WTC11 (cell line): ENCODE measurements at regions not wholly inside any gene's neighbourhood (a gene's known extent, or its start where the extent isn't known, plus 50 kb on each side); places are given as distances from the start of the nearest gene placed in this dataset.

Source experiments
- ATAC-seq: fragments of 200-7000 bp; cut with Tn5 transposase; 2 replicates; pipeline ENCODE4 v1.10.0; 2021; ENCODE audit warnings: mild to moderate bottlenecking, moderate library complexity
- CTCF ChIA-PET: fragments of 300-600 bp; sonication (Branson Sonifier 250); formaldehyde crosslinking; loops from one replicate; lab custom pipeline; 2021; ENCODE audit warnings: antibody characterized with exemption; lab: Charles Lee
- POLR2A ChIA-PET: fragments of 350-600 bp; sonication (Branson Sonifier 250); formaldehyde crosslinking; loops from one replicate; lab custom pipeline; 2021; ENCODE audit warnings: antibody characterized with exemption; lab: Charles Lee
- DNase-seq: peaks from one replicate; pipeline ENCODE4 v3.0.0; 2021; ENCODE audit warnings: low spot score
- H3K27ac Mint-ChIP-seq: 2 replicates; pipeline ENCODE4 v1.8.0; 2021; ENCODE audit warnings: mixed read lengths
- H3K27me3 Mint-ChIP-seq: 2 replicates; pipeline ENCODE4 v1.8.0; 2021; ENCODE audit warnings: low read depth, mild to moderate bottlenecking, moderate library complexity, mixed read lengths
- H3K36me3 Mint-ChIP-seq: 2 replicates; pipeline ENCODE4 v1.8.0; 2021; ENCODE audit warnings: mixed read lengths
- H3K4me1 Mint-ChIP-seq: 2 replicates; pipeline ENCODE4 v1.8.0; 2022; ENCODE audit warnings: mixed read lengths
- H3K4me3 Mint-ChIP-seq: 2 replicates; pipeline ENCODE4 v1.8.0; 2021; ENCODE audit warnings: mild to moderate bottlenecking, moderate library complexity, mixed read lengths
- H3K9me3 Mint-ChIP-seq: 2 replicates; pipeline ENCODE4 v1.8.0; 2021; ENCODE audit warnings: mixed read lengths
- ATF1 ChIP-seq: sonication (generic); formaldehyde crosslinking; IDR thresholded peaks from 2 replicates; pipeline ENCODE4 v1.8.1; 2023; ENCODE audit warnings: mild to moderate bottlenecking, moderate library complexity, missing genetic modification reagents
- CREB1 ChIP-seq: sonication (generic); formaldehyde crosslinking; IDR thresholded peaks from 2 replicates; pipeline ENCODE4 v1.8.0; 2023; ENCODE audit warnings: mild to moderate bottlenecking, missing genetic modification reagents
- E2F5 ChIP-seq: sonication (generic); formaldehyde crosslinking; IDR thresholded peaks from 2 replicates; pipeline ENCODE4 v1.8.1; 2022; ENCODE audit warnings: mild to moderate bottlenecking, moderate library complexity, missing genetic modification reagents
- ESRRA ChIP-seq: sonication (generic); formaldehyde crosslinking; IDR thresholded peaks from 2 replicates; pipeline ENCODE4 v1.8.1; 2022; ENCODE audit warnings: mild to moderate bottlenecking, missing genetic modification reagents, borderline replicate concordance
- IRF2 ChIP-seq: sonication (generic); formaldehyde crosslinking; IDR thresholded peaks from 2 replicates; pipeline ENCODE4 v1.8.0; 2022; ENCODE audit warnings: low read depth, missing genetic modification reagents, borderline replicate concordance
- NR2C2 ChIP-seq: sonication (generic); formaldehyde crosslinking; IDR thresholded peaks from 2 replicates; pipeline ENCODE4 v1.8.0; 2022; ENCODE audit warnings: mild to moderate bottlenecking, missing genetic modification reagents
- SMAD4 ChIP-seq: sonication (generic); formaldehyde crosslinking; IDR thresholded peaks from 2 replicates; pipeline ENCODE4 v1.8.0; 2022; ENCODE audit warnings: mild to moderate bottlenecking, missing genetic modification reagents
- ZBTB43 ChIP-seq: sonication (generic); formaldehyde crosslinking; IDR thresholded peaks from 2 replicates; pipeline ENCODE4 v1.8.1; 2023; ENCODE audit warnings: mild to moderate bottlenecking, missing genetic modification reagents
- ZNF263 ChIP-seq: sonication (generic); formaldehyde crosslinking; IDR thresholded peaks from 2 replicates; pipeline ENCODE4 v1.8.1; 2022; ENCODE audit warnings: low read depth, mild to moderate bottlenecking, moderate library complexity, missing genetic modification reagents
- ZNF281 ChIP-seq: sonication (generic); formaldehyde crosslinking; IDR thresholded peaks from 2 replicates; pipeline ENCODE4 v1.8.0; 2023; ENCODE audit warnings: mild to moderate bottlenecking, missing genetic modification reagents
- ZNF396 ChIP-seq: fragments of 250-450 bp; sonication (Bioruptor Pico); IDR thresholded peaks from 2 replicates; pipeline ENCODE4 v1.8.0; 2021; ENCODE audit warnings: mild to moderate bottlenecking, moderate library complexity, borderline replicate concordance
- ZNF416 ChIP-seq: fragments of 250-450 bp; sonication (Bioruptor Pico); IDR thresholded peaks from 2 replicates; pipeline ENCODE4 v1.9.0; 2021; ENCODE audit warnings: mild to moderate bottlenecking, inconsistent platforms

DNA sequence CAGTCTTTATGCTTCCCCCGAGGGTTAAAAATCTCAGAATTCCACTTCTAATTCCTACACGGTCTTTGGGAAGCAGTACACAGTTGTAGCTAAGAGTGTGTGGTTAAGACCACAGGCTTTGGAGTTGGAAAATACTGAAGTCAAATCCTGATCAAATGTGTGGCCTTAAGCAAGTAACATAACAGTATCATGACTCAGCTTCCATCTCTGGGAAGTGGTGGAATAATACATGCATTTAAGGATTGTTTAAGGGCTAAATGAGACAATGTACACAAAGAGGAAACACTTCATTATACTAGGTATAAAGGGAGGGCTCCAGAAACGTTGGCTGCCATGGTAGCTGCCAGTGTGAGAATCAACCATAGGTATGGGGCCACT, 71.5 kb downstream of the FAT3 start:
- CTCF ChIA-PET, result no interaction called here
- ATAC-seq, result no peak
- no peak for TF ChIP-seq NR2C2 (CRISPR knock-in tag)
- no peak overlapping the region for H3K27ac Mint-ChIP-seq
- peaks cover 57% of the 10 kb centered on the region for H3K4me1 Mint-ChIP-seq
- no peaks in the 10 kb centered on the region for H3K36me3 Mint-ChIP-seq
- H3K27me3 Mint-ChIP-seq, result no peaks in the 10 kb centered on the region
- no peak overlapping the region for H3K4me3 Mint-ChIP-seq
- no peak for DNase-seq
- POLR2A ChIA-PET, result no interaction called here
- H3K9me3 Mint-ChIP-seq, result peaks cover 4% of the 10 kb centered on the region; the same call in 1 of the 2 replicates

DNA sequence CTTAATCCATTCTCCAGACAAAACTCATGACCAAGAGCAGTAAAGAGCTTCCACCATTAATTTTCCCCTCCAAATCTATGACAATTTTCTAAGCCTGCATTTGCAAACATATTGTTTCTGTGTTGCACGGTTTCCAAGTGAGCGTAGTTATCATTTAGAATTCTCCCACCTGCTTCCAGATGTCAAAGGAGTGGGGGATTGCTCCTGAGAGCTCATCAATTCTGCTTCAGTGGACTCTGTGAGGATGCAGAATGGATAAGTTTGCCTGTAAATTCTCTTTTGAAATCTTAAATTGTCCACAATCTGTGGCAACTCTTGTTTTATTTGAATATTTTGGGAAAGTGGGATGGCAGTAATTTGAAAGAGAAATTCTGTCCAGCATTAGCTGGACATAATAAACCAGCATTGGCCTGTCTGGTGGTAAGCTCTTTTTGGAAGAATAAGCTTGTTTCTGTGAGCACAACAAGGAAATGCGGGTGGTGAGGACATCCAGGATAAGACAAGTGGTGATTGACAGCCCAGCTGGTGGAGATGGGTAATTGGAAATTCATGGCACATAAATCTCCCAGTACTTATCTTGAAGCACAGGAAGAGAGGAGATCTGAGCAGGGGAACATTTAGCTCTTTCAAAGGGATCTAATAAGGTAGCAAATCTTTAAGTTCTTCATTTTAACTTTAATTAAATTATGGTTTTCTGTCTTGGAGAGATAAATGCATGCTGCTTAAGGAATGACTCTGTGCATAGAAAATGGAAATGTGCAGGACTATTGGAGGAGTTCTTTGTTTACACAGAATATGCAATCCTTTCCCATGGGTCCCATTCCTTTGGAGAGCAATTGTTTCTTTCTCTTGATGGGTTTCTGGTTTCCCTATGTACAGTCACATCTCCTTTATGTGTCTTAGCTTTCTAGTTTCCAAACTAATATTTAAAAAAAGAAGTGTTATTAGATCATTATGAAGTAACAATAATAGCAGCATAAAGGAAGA, 73.2 kb downstream of the FAT3 start:
- H3K27ac Mint-ChIP-seq, result no peak overlapping the region
- DNase-seq (no peak), ATAC-seq (no peak)
- ChIA-PET POLR2A (no interaction called here), CTCF (interaction anchor here (1.6 kb wide), 1 partner anchor 43 kb away, joined by 4 read pairs; no protein-coding TSS in a partner anchor)
- peaks cover 57% of the 10 kb centered on the region for H3K4me1 Mint-ChIP-seq
- TF ChIP-seq ZNF281 (CRISPR knock-in tag) (no peak), ESRRA (CRISPR knock-in tag) (no peak), CREB1 (CRISPR knock-in tag) (no peak), ZNF416 (no peak), ZNF396 (no peak), SMAD4 (CRISPR knock-in tag) (no peak), ZBTB43 (CRISPR knock-in tag) (no peak), E2F5 (CRISPR knock-in tag) (no peak), IRF2 (CRISPR knock-in tag) (no peak), ATF1 (no peak)
- H3K27me3 Mint-ChIP-seq, result no peaks in the 10 kb centered on the region
- no peak overlapping the region for H3K4me3 Mint-ChIP-seq
- peaks cover 4% of the 10 kb centered on the region; the same call in 1 of the 2 replicates for H3K9me3 Mint-ChIP-seq
- no peaks in the 10 kb centered on the region for H3K36me3 Mint-ChIP-seq

DNA sequence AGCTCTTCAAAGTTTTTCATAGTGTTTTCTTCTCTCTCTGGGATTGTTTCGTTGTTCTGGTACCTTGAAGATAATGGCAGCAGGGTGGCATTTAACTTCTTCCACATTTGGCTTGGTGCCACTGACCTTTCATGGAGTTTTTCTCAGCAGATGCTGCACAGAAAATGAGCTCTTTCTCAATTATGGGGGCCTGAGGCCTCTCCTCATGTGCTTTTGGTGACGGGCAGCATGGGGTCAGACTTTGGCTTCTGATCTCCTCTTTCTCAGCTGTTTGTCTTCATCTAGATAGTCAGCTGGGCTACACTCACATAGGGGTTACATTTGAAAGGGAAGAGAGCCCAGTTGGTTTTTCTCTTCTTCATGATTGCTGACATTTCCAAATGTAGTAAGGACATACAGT, 76.3 kb downstream of the FAT3 start:
- Mint-ChIP-seq H3K27ac (0 out of 2 replicates have a peak overlapping the region, but pooled peaks have one; percentile 1), H3K4me3 (no peak overlapping the region), H3K36me3 (no peaks in the 10 kb centered on the region), H3K27me3 (no peaks in the 10 kb centered on the region), H3K4me1 (peaks cover 68% of the 10 kb centered on the region), H3K9me3 (peaks cover 4% of the 10 kb centered on the region; the same call in 1 of the 2 replicates)
- CTCF ChIA-PET, result interaction anchor here (1.0 kb wide), 1 partner anchor 28 kb away, joined by 3 read pairs; no protein-coding TSS in a partner anchor
- TF ChIP-seq ZBTB43 (CRISPR knock-in tag) (no peak), ZNF263 (CRISPR knock-in tag) (no peak)
- no peak for DNase-seq
- POLR2A ChIA-PET, result no interaction called here
- no peak for ATAC-seq
